ENCODE measurements at regions not wholly inside any gene's neighbourhood (a gene's known extent, or its start where the extent isn't known, plus 50 kb on each side); places are given as distances from the start of the nearest gene placed in this dataset.

- TF ChIP-seq CTCF (IDR thresholded peaks at IDR 0.05; ENCODE audit: insufficient read depth, low read length), result no peak
- no peak overlapping the region for H3K4me3 ChIP-seq (ENCODE audit: low read depth, low read length)
- DNase-seq (ENCODE audit: low read depth), result no peak
Measured at GRCh38 chr13:74200081-74200480, 65.9 kb upstream of the KLF12 start.

DNA sequence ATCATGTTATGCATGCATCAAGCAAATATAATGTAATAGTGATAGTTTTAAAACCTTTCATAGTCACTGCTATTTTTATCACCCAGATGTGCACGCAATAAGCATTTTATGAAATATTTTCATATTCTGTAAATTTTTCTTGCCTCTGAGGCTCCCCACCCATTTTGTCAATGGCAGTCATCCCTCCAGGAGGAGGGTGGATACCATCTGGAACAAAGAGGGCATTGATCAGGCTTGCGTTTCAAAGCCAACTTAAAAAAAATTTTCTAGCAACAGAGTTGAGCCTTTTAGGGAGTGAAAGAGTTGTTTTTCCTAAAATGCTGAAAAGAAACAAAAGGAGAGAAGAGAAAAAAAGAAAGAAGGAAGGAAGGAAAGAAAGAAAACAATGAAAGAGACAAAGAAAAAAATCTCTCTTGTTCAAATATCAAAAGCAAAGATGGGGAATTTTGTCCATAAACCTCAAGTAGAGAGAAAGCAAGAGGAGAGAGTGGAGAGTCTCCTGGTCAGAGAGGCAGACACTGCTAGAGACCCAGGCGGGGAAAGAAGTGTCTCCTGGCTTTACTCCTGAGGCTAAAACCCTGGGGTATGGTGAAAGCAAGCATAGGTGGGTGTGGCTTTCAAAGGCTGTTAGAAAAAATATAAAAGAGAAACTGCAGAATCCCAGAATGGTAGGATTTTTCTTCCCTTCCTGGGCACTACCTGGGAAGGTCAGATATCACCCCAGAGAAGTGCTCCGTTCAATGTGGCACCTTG lies 63.6 kb upstream of the KLF12 start:
- H3K4me3 ChIP-seq (ENCODE audit: low read depth, low read length), result no peak overlapping the region
- DNase-seq (ENCODE audit: low read depth), result no peak
- no peak for TF ChIP-seq CTCF (IDR thresholded peaks at IDR 0.05; ENCODE audit: insufficient read depth, low read length)

- no peak for TF ChIP-seq CTCF (IDR thresholded peaks at IDR 0.05; ENCODE audit: insufficient read depth, low read length)
- no peak overlapping the region for H3K4me3 ChIP-seq (ENCODE audit: low read depth, low read length)
- DNase-seq (ENCODE audit: low read depth), result no peak
Measured at GRCh38 chr13:74194846-74195245, 60.6 kb upstream of the KLF12 start.

- DNase-seq (ENCODE audit: low read depth), result no peak
- no peak overlapping the region for H3K4me3 ChIP-seq (ENCODE audit: low read depth, low read length)
- no peak for TF ChIP-seq CTCF (IDR thresholded peaks at IDR 0.05; ENCODE audit: insufficient read depth, low read length)
Measured at GRCh38 chr13:74193391-74193790, 59.2 kb upstream of the KLF12 start.

DNA sequence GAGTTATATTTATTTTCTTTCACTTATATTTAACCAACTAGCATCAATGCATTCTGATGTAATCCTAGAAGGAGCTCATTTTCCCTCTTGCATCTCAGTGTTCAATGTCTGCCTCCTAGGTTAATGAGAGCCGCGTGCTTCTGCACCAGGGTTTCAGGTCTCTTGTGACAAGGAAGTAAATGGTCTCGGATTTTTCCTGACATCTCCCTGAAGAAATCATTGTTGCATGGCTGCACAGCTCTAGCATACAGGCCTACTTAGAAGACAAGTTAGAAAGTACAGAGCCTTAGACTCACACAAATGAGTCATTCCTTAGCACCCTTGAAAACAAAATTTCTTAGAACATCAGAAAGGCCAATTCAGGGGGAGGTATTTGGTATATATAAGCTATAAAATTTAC lies 57.2 kb upstream of the KLF12 start:
- no peak overlapping the region for H3K4me3 ChIP-seq (ENCODE audit: low read depth, low read length)
- no peak for TF ChIP-seq CTCF (IDR thresholded peaks at IDR 0.05; ENCODE audit: insufficient read depth, low read length)
- no peak for DNase-seq (ENCODE audit: low read depth)

DNA sequence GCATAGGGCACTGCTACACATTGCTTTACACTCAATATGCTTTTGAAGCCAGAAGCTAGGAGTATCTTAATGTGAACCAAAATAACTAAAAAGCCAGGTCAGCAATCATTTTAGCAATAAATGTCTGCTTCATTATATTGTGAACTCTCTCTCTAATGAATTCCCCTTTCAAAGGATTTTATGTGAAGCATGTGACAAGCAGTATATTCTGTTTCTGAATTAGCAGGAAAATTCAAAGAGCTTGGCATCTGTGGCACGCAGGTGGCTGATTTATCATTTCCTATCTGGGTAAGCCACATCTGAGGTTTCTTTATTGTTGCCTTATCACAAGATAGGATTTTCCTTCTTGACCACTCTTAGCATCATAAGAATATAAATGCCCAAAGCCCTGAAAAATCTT lies 56.8 kb upstream of the KLF12 start:
- no peak for TF ChIP-seq CTCF (IDR thresholded peaks at IDR 0.05; ENCODE audit: insufficient read depth, low read length)
- H3K4me3 ChIP-seq (ENCODE audit: low read depth, low read length), result no peak overlapping the region
- no peak for DNase-seq (ENCODE audit: low read depth)

DNA sequence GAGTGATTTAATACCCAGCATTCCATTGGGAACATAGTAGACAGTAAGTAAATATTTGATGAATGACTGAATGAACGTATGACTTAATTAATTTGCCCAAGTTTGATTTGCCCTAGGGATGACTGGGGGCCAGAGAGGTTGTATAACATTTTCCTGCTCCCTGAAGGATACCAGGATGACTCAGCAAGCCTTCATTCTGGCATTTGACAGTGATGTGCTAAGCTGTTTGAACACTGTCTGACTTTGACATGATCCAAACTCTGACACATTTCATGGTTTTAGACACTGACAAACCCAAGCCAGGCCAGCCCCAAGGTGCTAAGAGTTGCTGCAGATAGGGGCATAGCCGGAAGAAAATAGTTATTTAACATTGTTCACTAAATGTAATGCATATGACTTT lies 53.4 kb upstream of the KLF12 start:
- H3K4me3 ChIP-seq (ENCODE audit: low read depth, low read length), result no peak overlapping the region
- no peak for DNase-seq (ENCODE audit: low read depth)

More for the DNA sequence above, 53.4 kb upstream of the KLF12 start:
- TF ChIP-seq CTCF (IDR thresholded peaks at IDR 0.05; ENCODE audit: insufficient read depth, low read length), result no peak
